ENCODE measurements at regions not wholly inside any gene's neighbourhood (a gene's known extent, or its start where the extent isn't known, plus 50 kb on each side); places are given as distances from the start of the nearest gene placed in this dataset.
"Not testable (repeated sequence)": the region's sequence is repeated elsewhere in the genome, so short reads cannot be mapped to it uniquely, and the experiment has no call there.

DNA sequence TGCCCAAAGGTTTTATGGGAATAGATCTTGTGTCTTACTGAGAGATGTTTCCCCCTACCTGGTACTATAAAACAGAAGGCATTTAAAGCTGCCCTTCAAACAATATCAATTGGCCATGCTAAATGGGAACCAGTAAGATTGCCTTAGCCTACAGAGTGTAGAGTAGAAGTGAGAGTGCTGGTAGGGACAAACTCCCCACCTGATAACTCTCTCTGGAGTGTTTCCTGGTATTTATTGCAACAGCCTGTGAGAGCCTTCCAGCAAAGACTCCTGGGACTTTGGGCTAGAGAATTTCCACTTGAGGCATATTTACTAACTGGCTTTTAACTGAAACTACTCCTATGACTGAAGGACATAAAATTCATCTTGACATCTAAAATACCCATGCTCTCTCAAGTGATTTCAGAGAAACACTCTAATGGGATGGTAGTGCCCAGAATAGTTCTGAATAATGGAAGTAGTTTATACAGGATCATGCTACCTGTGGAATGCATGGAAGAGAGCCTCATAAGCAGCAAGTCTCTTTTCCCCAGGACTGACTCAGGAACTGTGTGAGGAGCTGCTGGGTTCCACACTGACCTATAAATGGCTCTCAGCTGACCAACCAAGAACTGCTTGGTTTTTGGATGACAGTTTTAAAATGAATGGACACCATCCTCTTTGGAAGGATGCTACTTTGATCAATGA lies 132.7 kb upstream of the SLITRK5 start:
- DNase-seq (ENCODE audit: low spot score), result no peak

DNA sequence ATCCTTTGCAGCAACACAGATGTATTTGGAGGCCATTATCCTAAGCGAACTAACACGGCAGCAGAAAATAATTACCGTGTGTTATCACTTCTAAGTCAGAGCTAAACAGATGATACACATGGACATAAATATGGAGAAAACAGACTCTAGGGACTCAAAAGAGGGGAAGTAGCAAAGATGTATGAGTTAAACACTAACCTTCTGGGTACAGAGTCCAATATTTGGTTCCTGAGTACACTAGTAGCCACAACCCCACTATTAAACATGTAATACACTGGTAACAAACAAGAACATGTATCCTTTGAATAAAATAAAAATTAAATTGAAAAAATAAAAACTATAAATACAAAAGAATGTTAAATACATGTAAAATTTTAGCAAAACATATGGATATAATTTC lies 118.0 kb upstream of the SLITRK5 start:
- no peak for DNase-seq (ENCODE audit: low spot score)

DNA sequence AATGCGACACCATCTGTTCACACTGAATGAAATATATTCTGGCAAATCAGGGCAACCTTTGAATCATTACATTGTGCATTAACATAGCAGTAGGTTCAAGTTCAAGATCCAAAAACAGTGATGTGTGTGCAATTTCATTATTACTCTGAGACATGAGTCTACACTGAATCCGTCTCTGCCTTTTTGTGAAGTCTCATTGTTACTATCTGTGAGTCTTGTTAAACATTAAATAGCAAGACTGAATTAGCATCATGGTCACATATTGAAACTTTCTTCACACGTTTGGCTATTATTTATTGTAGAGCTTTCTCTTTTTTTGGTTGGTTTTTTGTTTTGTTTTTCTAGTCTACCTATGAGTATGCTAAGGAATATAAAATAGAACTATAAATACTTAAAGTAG lies 117.1 kb upstream of the SLITRK5 start:
- DNase-seq (ENCODE audit: low spot score), result no peak

DNA sequence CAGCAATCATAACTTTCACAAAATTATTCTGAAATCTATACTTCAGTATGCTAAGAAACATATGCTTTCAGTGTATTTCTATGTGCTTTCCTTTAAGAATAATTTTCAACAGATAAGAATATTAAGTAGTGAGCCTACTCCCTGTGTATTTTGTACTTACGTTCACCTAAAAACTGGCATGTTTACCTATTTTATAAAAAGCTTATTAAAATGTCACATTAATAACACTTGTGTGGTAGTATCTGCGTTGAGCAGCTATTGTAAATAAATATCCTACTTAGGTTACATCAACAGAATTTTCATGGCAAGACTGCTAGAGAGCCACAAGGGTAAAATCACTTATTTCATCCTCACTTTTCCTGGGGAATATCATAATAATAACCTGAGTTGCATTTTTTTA lies 113.4 kb upstream of the SLITRK5 start:
- no peak for DNase-seq (ENCODE audit: low spot score)

DNA sequence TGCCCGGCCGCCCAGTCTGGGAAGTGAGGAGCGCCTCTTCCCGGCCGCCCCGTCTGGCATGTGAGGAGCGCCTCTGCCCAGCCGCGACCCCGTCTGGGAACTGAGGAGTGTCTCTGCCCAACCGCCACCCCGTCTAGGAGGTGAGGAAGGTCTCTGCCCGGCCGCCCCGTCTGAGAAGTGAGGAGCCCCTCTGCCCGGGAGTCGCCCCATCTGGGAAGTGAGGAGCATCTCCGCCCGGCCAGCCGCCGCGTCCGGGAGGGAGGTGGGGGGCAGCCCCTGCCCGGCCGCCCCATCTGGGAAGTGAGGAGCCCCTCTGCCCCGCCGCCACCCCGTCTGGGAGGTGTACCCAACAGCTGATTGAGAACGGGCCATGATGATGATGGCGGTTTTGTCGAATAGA lies 109.6 kb upstream of the SLITRK5 start:
- not testable (repeated sequence) for DNase-seq (ENCODE audit: low spot score)

DNA sequence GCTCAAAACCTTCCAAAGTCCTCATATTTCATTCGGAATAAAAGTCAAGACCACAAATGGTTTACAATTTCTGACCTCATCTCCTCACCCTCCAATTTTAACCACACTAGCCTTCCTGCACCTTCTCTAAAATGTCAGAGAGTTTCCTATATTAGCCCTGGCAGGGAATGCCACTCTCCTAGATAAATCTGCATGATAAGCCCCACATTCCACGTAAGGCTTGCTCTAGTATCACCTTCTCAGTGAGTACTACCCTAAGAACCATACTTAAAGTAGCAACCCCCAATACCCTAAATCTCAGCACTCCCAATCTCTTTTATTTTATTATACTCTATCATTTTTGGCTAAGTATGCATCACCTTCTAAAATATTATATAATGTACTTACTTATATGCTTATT lies 100.5 kb upstream of the SLITRK5 start:
- no peak for DNase-seq (ENCODE audit: low spot score)

DNA sequence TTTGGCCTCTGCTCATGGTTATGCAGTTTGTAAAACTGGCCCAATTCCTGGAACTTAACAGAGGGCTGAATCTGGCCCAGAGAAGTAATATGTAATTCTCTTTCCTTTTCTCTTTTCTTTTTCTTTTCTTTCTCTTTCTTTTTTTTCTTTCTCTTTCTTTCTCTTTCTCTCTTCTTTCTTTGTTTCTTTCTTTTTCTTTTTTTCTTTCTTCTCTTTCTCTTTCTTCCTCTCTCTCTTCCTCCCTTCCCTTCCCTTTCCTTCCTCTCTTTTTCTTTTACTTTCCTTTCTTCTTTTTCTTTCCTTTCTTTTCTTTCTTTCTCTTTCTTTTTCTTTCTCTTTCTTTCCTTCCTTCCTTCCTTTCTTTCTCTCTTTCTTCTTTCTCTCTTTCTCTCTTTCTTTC lies 88.8 kb upstream of the SLITRK5 start:
- no peak for DNase-seq (ENCODE audit: low spot score)

DNA sequence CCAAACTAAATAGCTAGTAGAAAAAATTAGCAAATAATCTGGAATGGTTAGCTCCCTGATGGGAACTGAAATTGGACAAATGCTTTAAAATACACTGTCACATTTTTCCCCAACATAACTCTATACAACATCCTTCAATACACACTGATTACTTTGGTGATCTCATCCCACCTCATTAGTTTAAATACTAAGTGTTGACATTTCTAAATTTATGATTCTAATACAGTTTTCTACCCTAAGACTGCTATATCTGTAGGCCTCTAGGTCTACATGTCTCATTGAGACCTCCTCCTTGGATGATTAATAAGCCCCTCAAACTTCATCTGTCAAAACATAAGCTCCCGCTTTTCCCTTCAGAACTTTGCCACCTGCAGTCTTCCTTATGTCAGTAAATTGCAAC lies 80.7 kb upstream of the SLITRK5 start:
- DNase-seq (ENCODE audit: low spot score), result no peak

DNA sequence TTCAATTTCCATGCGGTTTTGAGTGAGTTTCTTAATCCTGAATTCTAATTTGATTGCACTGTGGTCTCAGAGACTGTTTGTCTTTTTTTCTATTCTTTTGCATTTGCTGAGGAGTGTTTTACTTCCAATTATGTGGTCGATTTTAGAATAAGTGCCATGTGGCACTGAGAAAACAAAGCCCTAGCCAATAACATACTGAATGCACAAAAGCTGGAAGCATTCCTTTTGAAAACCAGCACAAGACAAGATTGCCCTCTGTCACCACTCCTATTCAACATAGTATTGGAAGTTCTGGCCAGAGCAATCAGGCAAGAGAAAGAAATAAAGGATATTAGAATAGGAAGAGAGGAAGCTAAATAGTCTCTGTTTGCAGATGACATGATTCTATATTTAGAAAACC lies 66.7 kb upstream of the SLITRK5 start:
- not testable (repeated sequence) for DNase-seq (ENCODE audit: low spot score)

DNA sequence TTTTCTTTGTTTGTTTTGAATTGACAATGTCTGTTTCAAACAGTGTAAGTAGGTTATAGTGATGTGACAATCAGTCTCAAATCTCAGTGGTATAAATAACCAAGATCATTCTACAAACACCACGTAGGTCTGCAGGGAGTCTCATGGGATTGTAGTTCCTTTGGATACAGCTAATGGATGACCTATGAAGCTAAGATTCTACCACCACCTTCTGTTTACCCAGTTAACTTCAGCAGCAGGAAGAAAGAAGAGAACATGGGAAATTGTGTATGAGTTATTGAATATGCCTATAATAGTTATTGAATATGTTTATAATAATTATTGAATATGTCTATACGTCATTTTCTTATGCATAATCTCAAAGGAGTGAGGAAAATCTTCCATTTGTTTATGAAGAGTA lies 63.9 kb upstream of the SLITRK5 start:
- DNase-seq (ENCODE audit: low spot score), result no peak

DNA sequence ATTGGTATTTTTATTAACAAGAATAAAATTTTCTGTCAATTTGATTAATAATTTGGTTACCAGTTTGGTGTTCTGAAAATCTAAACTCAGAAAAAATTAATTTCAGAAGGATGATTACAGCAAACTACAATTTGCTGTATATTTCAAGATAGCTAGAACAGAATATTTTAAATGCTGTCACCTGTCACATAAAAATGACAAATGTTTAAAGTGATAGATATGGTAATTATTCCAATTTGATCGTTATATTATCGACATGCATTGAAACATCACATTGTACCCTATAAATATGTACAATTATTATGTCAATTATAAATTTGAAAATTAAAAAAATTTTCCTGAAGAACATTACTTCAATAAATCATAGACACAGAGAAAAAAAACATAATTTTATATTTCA lies 56.9 kb upstream of the SLITRK5 start:
- DNase-seq (ENCODE audit: low spot score), result no peak
